ENCODE measurements at regions not wholly inside any gene's neighbourhood (a gene's known extent, or its start where the extent isn't known, plus 50 kb on each side); places are given as distances from the start of the nearest gene placed in this dataset.
"Not testable (repeated sequence)": the region's sequence is repeated elsewhere in the genome, so short reads cannot be mapped to it uniquely, and the experiment has no call there.

- DNase-seq: no peak
Observed at GRCh38 chr4:60463857-60464502, 736.1 kb upstream of the ADGRL3 start.

GRCh38 chr4:60482921-60483351, 717.2 kb upstream of the ADGRL3 start:
- DNase-seq: no peak

GRCh38 chr4:60485276-60485675, 714.9 kb upstream of the ADGRL3 start:
- DNase-seq: no peak

GRCh38 chr4:60487118-60487761, 712.9 kb upstream of the ADGRL3 start:
- DNase-seq: not testable (repeated sequence)

- DNase-seq: no peak
Observed at GRCh38 chr4:60500810-60501209, 699.3 kb upstream of the ADGRL3 start.

GRCh38 chr4:60502733-60503132, 697.4 kb upstream of the ADGRL3 start:
- no peak for DNase-seq

- DNase-seq: no peak
Observed at GRCh38 chr4:60506061-60506460, 694.1 kb upstream of the ADGRL3 start.

- DNase-seq: no peak
Observed at GRCh38 chr4:60522265-60522664, 677.9 kb upstream of the ADGRL3 start.

- no peak for DNase-seq
Observed at GRCh38 chr4:60531776-60532379, 668.2 kb upstream of the ADGRL3 start.

- no peak for DNase-seq
Observed at GRCh38 chr4:60544981-60545380, 655.1 kb upstream of the ADGRL3 start.

- DNase-seq: peak; percentile 43 to 48
Observed at GRCh38 chr4:60562334-60562733, 637.8 kb upstream of the ADGRL3 start.

- no peak for DNase-seq
Observed at GRCh38 chr4:60565558-60565957, 634.6 kb upstream of the ADGRL3 start.

- DNase-seq: no peak
Observed at GRCh38 chr4:60575336-60575735, 624.8 kb upstream of the ADGRL3 start.

GRCh38 chr4:60579335-60579734, 620.8 kb upstream of the ADGRL3 start:
- DNase-seq: no peak

GRCh38 chr4:60581919-60582536, 618.1 kb upstream of the ADGRL3 start:
- no peak for DNase-seq

- no peak for DNase-seq
Observed at GRCh38 chr4:60588556-60588955, 611.6 kb upstream of the ADGRL3 start.

GRCh38 chr4:60589425-60589824, 610.7 kb upstream of the ADGRL3 start:
- no peak for DNase-seq

- no peak for DNase-seq
Observed at GRCh38 chr4:60590116-60590515, 610.0 kb upstream of the ADGRL3 start.

GRCh38 chr4:60605646-60606354, 594.3 kb upstream of the ADGRL3 start:
- no peak for DNase-seq

GRCh38 chr4:60611762-60612496, 588.2 kb upstream of the ADGRL3 start:
- DNase-seq: no peak

- DNase-seq: no peak
Observed at GRCh38 chr4:60617731-60618130, 582.4 kb upstream of the ADGRL3 start.
